GM06990 (cell line): ENCODE measurements at regions not wholly inside any gene's neighbourhood (a gene's known extent, or its start where the extent isn't known, plus 50 kb on each side); places are given as distances from the start of the nearest gene placed in this dataset.

Experiments used
- DNase-seq: peaks from one replicate; pipeline ENCODE4 v3.0.0-alpha.2; 2011; ENCODE audit not compliant: insufficient read length; ENCODE audit errors: extremely low read depth
- H3K27me3 ChIP-seq: replicated peaks from 2 replicates; pipeline ENCODE4 v1.6.0; 2011; ENCODE audit warnings: low read length; ENCODE audit not compliant: control insufficient read depth, insufficient read depth
- H3K36me3 ChIP-seq: 2 replicates; pipeline ENCODE4 v1.5.1; 2011; ENCODE audit warnings: low read length; ENCODE audit not compliant: control insufficient read depth, insufficient read depth
- H3K4me3 ChIP-seq: replicated peaks from 2 replicates; pipeline ENCODE4 v1.5.1; 2011; ENCODE audit warnings: low read depth, mild to moderate bottlenecking, control low read depth, low read length
- CTCF ChIP-seq: IDR thresholded peaks from 2 replicates; pipeline ENCODE4 v1.5.1; 2011; ENCODE audit warnings: low read length, control low read depth, mild to moderate bottlenecking, inconsistent platforms; ENCODE audit not compliant: insufficient read depth, poor library complexity, severe bottlenecking

GRCh38 chr3:17928502-17929145, 186.2 kb upstream of the TBC1D5 start:
- TF ChIP-seq CTCF: no peak
- Histone ChIP-seq H3K36me3 (no peaks in the 10 kb centered on the region), H3K27me3 (no peaks in the 10 kb centered on the region; the same call in 1 of the 2 replicates), H3K4me3 (no peak overlapping the region)
- DNase-seq: no peak

- Histone ChIP-seq H3K4me3 (no peak overlapping the region), H3K27me3 (no peaks in the 10 kb centered on the region; the same call in 1 of the 2 replicates), H3K36me3 (no peaks in the 10 kb centered on the region)
- no peak for DNase-seq
- no peak for TF ChIP-seq CTCF
Measured at GRCh38 chr3:17927036-17927435, 184.6 kb upstream of the TBC1D5 start.

- Histone ChIP-seq H3K27me3 (peaks cover 3% of the 10 kb centered on the region), H3K4me3 (no peak overlapping the region), H3K36me3 (no peaks in the 10 kb centered on the region)
- TF ChIP-seq CTCF: no peak
- DNase-seq: no peak
Measured at GRCh38 chr3:17915341-17915740, 172.9 kb upstream of the TBC1D5 start.

- no peak overlapping the region for H3K4me3 ChIP-seq
Measured at GRCh38 chr3:17913359-17913758, 170.9 kb upstream of the TBC1D5 start.

GRCh38 chr3:17911986-17912760, 169.7 kb upstream of the TBC1D5 start:
- no peak for DNase-seq
- TF ChIP-seq CTCF: no peak
- Histone ChIP-seq H3K27me3 (peaks cover 3% of the 10 kb centered on the region), H3K36me3 (no peaks in the 10 kb centered on the region), H3K4me3 (no peak overlapping the region)

More at GRCh38 chr3:17913359-17913758, 170.9 kb upstream of the TBC1D5 start:
- no peak for TF ChIP-seq CTCF
- DNase-seq: no peak
- Histone ChIP-seq H3K36me3 (no peaks in the 10 kb centered on the region), H3K27me3 (peaks cover 3% of the 10 kb centered on the region)
